IPS-20b (cell line): ENCODE measurements at regions not wholly inside any gene's neighbourhood (a gene's known extent, or its start where the extent isn't known, plus 50 kb on each side); places are given as distances from the start of the nearest gene placed in this dataset.

Source experiments
- H3K27ac ChIP-seq: one replicate; pipeline ENCODE4 v1.5.1; 2013; ENCODE audit warnings: low read length
- H3K27me3 ChIP-seq: 2 replicates; pipeline ENCODE4 v1.6.1; 2013; ENCODE audit warnings: mild to moderate bottlenecking, low read length, inconsistent platforms; ENCODE audit not compliant: insufficient read depth
- H3K36me3 ChIP-seq: 2 replicates; pipeline ENCODE4 v1.6.1; 2013; ENCODE audit warnings: low read depth, mild to moderate bottlenecking, inconsistent platforms, low read length, moderate library complexity; ENCODE audit not compliant: insufficient read depth
- H3K4me1 ChIP-seq: 2 replicates; pipeline ENCODE4 v1.6.1; 2013; ENCODE audit warnings: mild to moderate bottlenecking, control low read depth, inconsistent platforms, low read length, moderate library complexity; ENCODE audit not compliant: insufficient read depth
- H3K4me3 ChIP-seq: 2 replicates; pipeline ENCODE4 v1.5.1; 2013; ENCODE audit warnings: mild to moderate bottlenecking, low read length, inconsistent platforms
- H3K9ac ChIP-seq: 2 replicates; pipeline ENCODE4 v1.6.1; 2013; ENCODE audit warnings: low read depth, mild to moderate bottlenecking, inconsistent platforms, low read length, moderate library complexity
- H3K9me3 ChIP-seq: 2 replicates; pipeline ENCODE4 v1.6.1; 2013; ENCODE audit warnings: mild to moderate bottlenecking, low read depth, low read length, inconsistent platforms; ENCODE audit not compliant: insufficient read depth

DNA sequence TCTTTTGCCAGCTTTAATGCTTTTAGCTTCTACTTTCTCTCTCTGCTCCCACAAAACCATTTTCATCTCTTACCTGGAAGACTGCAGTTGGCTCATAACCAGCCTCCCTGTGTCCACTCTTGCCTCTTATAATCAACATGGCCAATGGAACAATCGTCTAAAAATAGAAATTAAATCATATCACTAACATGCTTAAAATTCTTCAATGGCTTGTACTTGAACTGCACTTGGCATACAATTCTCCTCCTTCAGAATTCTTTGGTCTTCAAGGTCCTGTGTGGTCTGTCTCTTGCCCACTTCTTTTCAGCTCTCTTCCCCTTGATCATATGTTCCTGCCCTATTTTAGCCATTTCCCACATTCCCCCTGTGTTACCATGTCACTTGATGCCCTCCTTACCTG lies 342.2 kb downstream of the ATP23 start:
- Histone ChIP-seq H3K9me3 (peaks cover 17% of the 10 kb centered on the region), H3K27me3 (no peaks in the 10 kb centered on the region), H3K9ac (no peak overlapping the region), H3K27ac (no peak overlapping the region), H3K4me1 (peaks cover 6% of the 10 kb centered on the region; the same call in 1 of the 2 replicates), H3K4me3 (no peak overlapping the region), H3K36me3 (no peaks in the 10 kb centered on the region)

GRCh38 chr12:58285551-58285950 lies 344.2 kb downstream of the ATP23 start:
- H3K4me1 ChIP-seq: peaks cover 6% of the 10 kb centered on the region; the same call in 1 of the 2 replicates
- H3K9ac ChIP-seq: no peak overlapping the region
- no peak overlapping the region for H3K27ac ChIP-seq
- H3K27me3 ChIP-seq: no peaks in the 10 kb centered on the region
- no peak overlapping the region for H3K4me3 ChIP-seq
- H3K9me3 ChIP-seq: peaks cover 11% of the 10 kb centered on the region; the same call in 1 of the 2 replicates
- H3K36me3 ChIP-seq: no peaks in the 10 kb centered on the region

GRCh38 chr12:58286353-58286752 lies 345.0 kb downstream of the ATP23 start:
- H3K4me3 ChIP-seq: no peak overlapping the region
- H3K27ac ChIP-seq: no peak overlapping the region
- no peaks in the 10 kb centered on the region for H3K27me3 ChIP-seq
- no peak overlapping the region for H3K9ac ChIP-seq
- H3K36me3 ChIP-seq: no peaks in the 10 kb centered on the region
- peaks cover 9% of the 10 kb centered on the region; the same call in 1 of the 2 replicates for H3K4me1 ChIP-seq
- peaks cover 3% of the 10 kb centered on the region; the same call in 1 of the 2 replicates for H3K9me3 ChIP-seq

GRCh38 chr12:58288190-58288589 lies 346.8 kb downstream of the ATP23 start:
- Histone ChIP-seq H3K4me3 (no peak overlapping the region), H3K9ac (no peak overlapping the region), H3K36me3 (no peaks in the 10 kb centered on the region), H3K27me3 (no peaks in the 10 kb centered on the region), H3K9me3 (no peaks in the 10 kb centered on the region), H3K4me1 (peaks cover 12% of the 10 kb centered on the region; the same call in 1 of the 2 replicates), H3K27ac (no peak overlapping the region)

- Histone ChIP-seq H3K27me3 (no peaks in the 10 kb centered on the region), H3K36me3 (no peaks in the 10 kb centered on the region), H3K9me3 (no peaks in the 10 kb centered on the region), H3K27ac (no peak overlapping the region), H3K4me3 (no peak overlapping the region), H3K4me1 (peaks cover 6% of the 10 kb centered on the region; the same call in 1 of the 2 replicates), H3K9ac (no peak overlapping the region)
Observed at GRCh38 chr12:58291106-58291505, 349.7 kb downstream of the ATP23 start.

DNA sequence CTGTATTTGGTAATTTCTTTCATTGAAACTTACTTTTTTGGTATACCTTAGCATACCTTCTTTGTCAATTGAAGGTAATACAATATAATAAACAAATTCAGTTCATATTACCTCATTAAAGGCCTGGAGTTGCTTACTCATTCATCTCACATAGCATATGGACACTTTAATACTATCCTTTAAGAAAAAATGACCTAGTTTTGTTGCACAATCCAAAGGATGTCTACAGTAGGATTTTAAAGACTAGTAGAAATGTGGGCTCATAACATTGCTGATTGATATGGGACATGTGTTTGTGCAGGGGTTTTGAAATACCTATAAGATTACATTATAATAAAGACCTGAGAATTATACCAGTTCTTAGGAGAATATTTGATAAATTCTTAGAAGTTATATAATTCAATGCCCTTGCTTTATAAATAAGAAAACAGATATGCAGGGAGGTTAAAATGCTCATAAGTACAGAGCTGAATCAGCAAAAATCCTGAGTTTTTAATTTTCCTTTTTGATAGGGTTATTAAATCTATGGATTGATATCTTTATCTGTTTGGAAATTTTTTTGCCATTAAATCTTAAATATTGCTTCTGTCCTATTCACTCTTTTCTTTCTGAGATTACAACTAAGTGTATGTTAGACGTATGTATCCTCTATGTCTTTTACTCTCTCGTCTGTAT lies 352.1 kb downstream of the ATP23 start:
- no peaks in the 10 kb centered on the region for H3K27me3 ChIP-seq
- no peak overlapping the region for H3K27ac ChIP-seq
- no peak overlapping the region for H3K9ac ChIP-seq
- H3K36me3 ChIP-seq: no peaks in the 10 kb centered on the region
- H3K4me3 ChIP-seq: no peak overlapping the region
- peaks cover 11% of the 10 kb centered on the region; the same call in 1 of the 2 replicates for H3K4me1 ChIP-seq
- H3K9me3 ChIP-seq: no peaks in the 10 kb centered on the region

DNA sequence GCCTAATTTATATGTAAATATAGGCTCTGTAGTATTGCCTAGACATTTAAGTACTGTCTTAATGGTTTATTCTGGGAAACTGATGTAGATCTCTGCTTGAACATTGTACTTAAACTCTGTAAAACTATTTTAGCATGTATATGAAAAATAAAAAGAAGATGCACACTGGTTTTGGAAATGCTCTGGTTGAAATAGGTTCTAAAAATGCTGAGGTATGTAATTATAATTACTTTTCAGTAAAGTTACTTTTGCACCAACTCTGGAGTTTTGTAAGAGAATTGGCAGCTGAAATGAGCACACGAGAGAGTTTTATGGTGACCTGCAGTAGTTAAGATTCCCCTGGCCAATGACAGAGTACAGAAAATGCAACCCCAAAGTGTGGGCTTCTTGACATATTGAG lies 353.9 kb downstream of the ATP23 start:
- no peak overlapping the region for H3K27ac ChIP-seq

GRCh38 chr12:58296863-58297262 lies 355.5 kb downstream of the ATP23 start:
- H3K27me3 ChIP-seq: no peaks in the 10 kb centered on the region
- no peak overlapping the region for H3K27ac ChIP-seq
- H3K9me3 ChIP-seq: no peaks in the 10 kb centered on the region
- no peaks in the 10 kb centered on the region for H3K36me3 ChIP-seq
- no peak overlapping the region for H3K9ac ChIP-seq
- no peak overlapping the region for H3K4me3 ChIP-seq
- H3K4me1 ChIP-seq: peaks cover 7% of the 10 kb centered on the region

More for the DNA sequence above, 353.9 kb downstream of the ATP23 start:
- H3K4me1 ChIP-seq: peaks cover 11% of the 10 kb centered on the region; the same call in 1 of the 2 replicates
- H3K9ac ChIP-seq: no peak overlapping the region
- H3K27me3 ChIP-seq: no peaks in the 10 kb centered on the region
- H3K36me3 ChIP-seq: no peaks in the 10 kb centered on the region
- no peak overlapping the region for H3K4me3 ChIP-seq
- H3K9me3 ChIP-seq: no peaks in the 10 kb centered on the region

- Histone ChIP-seq H3K9me3 (no peaks in the 10 kb centered on the region), H3K36me3 (no peaks in the 10 kb centered on the region), H3K27me3 (no peaks in the 10 kb centered on the region), H3K4me3 (no peak overlapping the region), H3K9ac (no peak overlapping the region), H3K27ac (no peak overlapping the region), H3K4me1 (peaks cover 11% of the 10 kb centered on the region)
Observed at GRCh38 chr12:58298803-58299202, 357.4 kb downstream of the ATP23 start.

GRCh38 chr12:58299371-58299770 lies 358.0 kb downstream of the ATP23 start:
- no peak overlapping the region for H3K4me3 ChIP-seq
- no peak overlapping the region for H3K9ac ChIP-seq
- H3K9me3 ChIP-seq: no peaks in the 10 kb centered on the region
- H3K27me3 ChIP-seq: no peaks in the 10 kb centered on the region
- no peak overlapping the region for H3K27ac ChIP-seq
- no peaks in the 10 kb centered on the region for H3K36me3 ChIP-seq
- H3K4me1 ChIP-seq: peaks cover 11% of the 10 kb centered on the region

DNA sequence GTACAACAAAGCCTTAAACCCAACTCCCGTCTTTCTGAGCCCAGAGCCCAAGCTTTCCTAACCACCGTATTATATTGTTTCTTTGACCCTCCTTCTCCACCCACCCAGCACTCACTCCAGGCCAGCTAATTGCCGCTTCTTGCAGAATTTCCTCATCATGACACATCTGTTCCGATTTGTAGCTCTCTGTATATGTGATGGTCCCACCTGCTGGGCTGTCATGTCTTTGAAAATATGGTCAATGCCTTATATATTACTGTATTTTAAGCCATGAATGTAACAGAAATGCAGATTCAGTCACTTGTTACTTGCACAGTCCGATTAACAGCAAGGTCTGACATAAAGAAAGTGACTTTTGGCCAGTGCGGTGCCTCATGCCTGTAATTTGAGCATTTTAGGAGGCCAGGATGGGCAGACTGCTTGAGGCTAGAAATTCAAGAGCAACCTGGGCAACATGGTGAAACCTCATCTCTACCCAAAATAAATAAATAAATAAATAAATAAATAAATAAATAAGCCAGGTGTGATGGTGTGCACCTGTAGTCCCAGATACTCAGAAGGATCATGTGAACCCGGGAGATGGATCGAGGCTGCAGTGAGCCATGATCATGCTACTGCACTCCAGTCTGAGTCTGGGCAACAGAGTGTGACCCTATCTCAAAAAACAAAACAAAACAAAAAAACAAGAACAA lies 359.8 kb downstream of the ATP23 start:
- Histone ChIP-seq H3K27me3 (no peaks in the 10 kb centered on the region), H3K9ac (no peak overlapping the region), H3K4me1 (peaks cover 11% of the 10 kb centered on the region), H3K4me3 (no peak overlapping the region), H3K36me3 (no peaks in the 10 kb centered on the region), H3K9me3 (no peaks in the 10 kb centered on the region), H3K27ac (no peak overlapping the region)

GRCh38 chr12:58301730-58302122 lies 360.4 kb downstream of the ATP23 start:
- Histone ChIP-seq H3K4me1 (peaks cover 9% of the 10 kb centered on the region), H3K9ac (no peak overlapping the region), H3K27ac (no peak overlapping the region), H3K27me3 (no peaks in the 10 kb centered on the region), H3K4me3 (no peak overlapping the region), H3K9me3 (no peaks in the 10 kb centered on the region), H3K36me3 (no peaks in the 10 kb centered on the region)
